HG03039 (cell line): ENCODE measurements at regions not wholly inside any gene's neighbourhood (a gene's known extent, or its start where the extent isn't known, plus 50 kb on each side); places are given as distances from the start of the nearest gene placed in this dataset.
"Not testable (repeated sequence)": the region's sequence is repeated elsewhere in the genome, so short reads cannot be mapped to it uniquely, and the experiment has no call there.

Experiments
- ATAC-seq: cut with Tn5 transposase; IDR thresholded peaks from one replicate; pipeline ENCODE4 v1.9.1; 2021; ENCODE audit warnings: mild to moderate bottlenecking, moderate library complexity; ENCODE audit not compliant: unreplicated experiment

- no peak for ATAC-seq
Measured at GRCh38 chr11:29486301-29486700, 530.5 kb downstream of the KCNA4 start.

- ATAC-seq = no peak
Measured at GRCh38 chr11:29485641-29486040, 531.2 kb downstream of the KCNA4 start.

GRCh38 chr11:29484548-29484947 is 532.3 kb downstream of the KCNA4 start:
- no peak for ATAC-seq

DNA sequence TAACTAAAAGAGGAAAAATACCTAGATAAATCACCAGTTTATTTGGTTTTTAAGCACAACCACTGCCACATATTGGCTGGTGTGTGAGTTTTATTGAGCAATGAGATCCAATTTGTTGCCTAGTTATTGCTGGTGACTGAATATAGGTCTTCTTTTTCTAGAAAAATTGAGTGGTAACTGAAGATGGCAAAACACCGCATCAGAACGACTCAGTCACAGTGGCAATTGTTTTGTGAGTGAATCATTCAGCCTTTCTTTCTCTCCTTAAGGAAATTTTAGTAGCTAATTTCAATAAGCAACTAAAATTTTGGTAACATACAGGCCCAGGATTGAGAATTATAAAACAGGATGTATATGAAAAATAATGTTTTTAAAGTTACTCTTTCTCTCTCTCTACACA is 533.0 kb downstream of the KCNA4 start:
- ATAC-seq = no peak

- no peak for ATAC-seq
Measured at GRCh38 chr11:29482510-29482909, 534.3 kb downstream of the KCNA4 start.

GRCh38 chr11:29481738-29482137 is 535.1 kb downstream of the KCNA4 start:
- ATAC-seq = no peak

- no peak for ATAC-seq
Measured at GRCh38 chr11:29480981-29481380, 535.8 kb downstream of the KCNA4 start.

GRCh38 chr11:29458252-29458651 is 558.6 kb downstream of the KCNA4 start:
- no peak for ATAC-seq

- ATAC-seq = no peak
Measured at GRCh38 chr11:29452146-29452545, 564.7 kb downstream of the KCNA4 start.

- no peak for ATAC-seq
Measured at GRCh38 chr11:29449281-29450074, 567.4 kb downstream of the KCNA4 start.

DNA sequence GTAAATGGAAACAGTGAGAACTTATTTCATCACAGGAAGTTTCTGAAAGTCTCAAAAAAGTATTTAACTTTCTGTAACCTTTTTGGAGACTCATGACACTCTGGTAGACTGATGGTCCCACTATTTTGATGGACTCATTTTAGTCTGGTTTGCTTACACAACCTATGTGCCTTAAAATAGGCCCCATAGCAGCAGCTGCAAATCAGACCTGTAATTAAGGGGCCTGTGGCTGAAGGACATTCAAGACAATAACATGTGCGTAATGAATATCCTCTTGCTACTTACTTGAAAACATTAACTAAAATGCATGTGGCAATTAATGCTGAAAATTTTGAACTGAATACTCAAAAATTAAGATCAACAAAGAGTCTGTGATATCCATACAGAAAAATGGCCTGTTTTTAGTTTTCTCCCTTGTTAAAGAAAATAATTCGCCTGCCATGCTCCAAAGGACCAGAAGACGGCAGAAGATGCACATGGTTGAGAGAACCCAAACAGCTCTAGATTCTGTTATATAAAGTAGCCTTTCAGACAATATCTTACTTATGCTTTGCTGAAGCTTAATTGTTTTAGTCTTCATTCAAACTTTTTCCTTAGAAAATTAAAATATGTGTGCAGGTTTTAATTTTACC is 568.5 kb downstream of the KCNA4 start:
- ATAC-seq = no peak

GRCh38 chr11:29447821-29448220 is 569.0 kb downstream of the KCNA4 start:
- ATAC-seq = no peak

DNA sequence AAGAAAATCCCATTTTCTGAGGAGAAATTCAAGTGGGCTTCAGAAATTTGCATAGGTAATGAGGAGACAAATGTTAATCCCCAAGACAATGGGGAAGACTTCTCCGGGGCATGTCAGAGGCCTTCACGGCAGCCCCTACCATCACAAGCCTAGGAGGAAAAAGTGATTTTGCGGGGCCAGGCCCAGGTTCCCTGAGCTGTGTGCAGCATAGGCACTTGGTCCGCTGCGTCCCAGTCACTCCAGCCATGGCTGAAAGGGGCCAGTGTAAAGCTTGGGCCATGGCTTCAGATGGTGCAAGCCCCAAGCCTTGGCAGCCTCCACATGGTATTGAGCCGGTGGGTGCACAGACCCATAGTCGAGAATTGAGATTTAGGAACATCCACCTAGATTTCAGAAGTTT is 570.7 kb downstream of the KCNA4 start:
- no peak for ATAC-seq

GRCh38 chr11:29445191-29445590 is 571.6 kb downstream of the KCNA4 start:
- not testable (repeated sequence) for ATAC-seq

GRCh38 chr11:29438815-29439214 is 578.0 kb downstream of the KCNA4 start:
- ATAC-seq = no peak

- ATAC-seq = no peak
Measured at GRCh38 chr11:29435421-29435820, 581.4 kb downstream of the KCNA4 start.

GRCh38 chr11:29432719-29433325 is 584.0 kb downstream of the KCNA4 start:
- ATAC-seq = no peak

GRCh38 chr11:29405305-29405704 is 611.5 kb downstream of the KCNA4 start:
- no peak for ATAC-seq

DNA sequence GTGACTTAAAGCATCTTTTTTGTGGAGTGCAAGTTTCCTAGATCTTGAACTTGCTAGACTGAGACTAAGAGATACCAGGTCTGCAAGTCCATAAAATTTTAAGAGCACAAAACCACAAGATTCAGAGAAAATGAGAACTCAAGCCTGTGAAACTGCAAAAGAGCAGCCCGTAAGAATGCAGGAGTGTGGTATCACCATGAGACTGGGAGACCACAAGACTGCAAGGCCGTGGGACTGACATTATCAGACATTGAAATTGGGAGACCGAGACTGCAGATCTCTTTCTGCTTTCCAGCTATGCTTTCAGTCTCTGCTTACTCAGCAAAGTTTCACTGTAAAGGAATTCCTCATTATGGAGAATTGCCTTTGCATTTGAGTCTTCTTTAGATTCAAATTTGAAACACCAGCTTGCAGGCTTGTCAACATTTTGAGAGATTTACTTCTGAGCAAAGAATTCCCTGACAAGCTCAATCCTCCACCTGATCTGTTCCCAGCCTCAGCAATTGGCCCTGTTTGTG is 621.2 kb downstream of the KCNA4 start:
- ATAC-seq = no peak

GRCh38 chr11:29389793-29390192 is 627.0 kb downstream of the KCNA4 start:
- no peak for ATAC-seq

GRCh38 chr11:29373725-29374124 is 643.1 kb downstream of the KCNA4 start:
- no peak for ATAC-seq

DNA sequence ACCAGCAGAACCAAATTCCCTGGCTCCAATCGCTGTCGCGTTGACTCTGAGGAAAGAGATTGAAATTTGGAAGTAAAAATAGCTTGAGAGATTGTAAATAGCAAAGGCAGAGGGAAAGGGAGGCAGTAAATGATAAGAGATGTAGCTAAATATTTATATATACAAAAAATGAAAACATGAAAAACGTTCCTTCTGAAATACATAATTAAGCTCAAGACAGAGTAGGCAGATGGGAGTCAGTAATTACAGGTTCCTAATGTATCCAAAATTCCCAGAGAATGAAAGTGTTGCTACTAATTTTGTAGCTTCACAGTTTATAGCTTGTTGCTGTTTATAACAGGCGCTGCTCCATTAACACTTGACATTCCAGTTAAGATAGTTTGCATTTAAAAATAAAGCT is 648.7 kb downstream of the KCNA4 start:
- ATAC-seq = no peak
